Transverse colon (tissue), 3 donors: ENCODE measurements at regions not wholly inside any gene's neighbourhood (a gene's known extent, or its start where the extent isn't known, plus 50 kb on each side); places are given as distances from the start of the nearest gene placed in this dataset.

Source experiments
- POLR2A ChIP-seq: fragments of 450-650 bp; IDR thresholded peaks from one replicate; pipeline ENCODE4 v1.6.1; 2016; ENCODE audit warnings: antibody characterized with exemption, mild to moderate bottlenecking, moderate library complexity
- TF ChIP-seq, protein P1 (sequence below), 5 experiments: fragments of 200-600 bp in 3 of 5; fragments of 450-650 bp in 2 of 5; sonication (generic) in 3 of 5; IDR thresholded peaks; 1 replicate in 2 of 5; 2 replicates in 3 of 5; pipeline ENCODE4 v1.5.1; 2016 to 2017; ENCODE audit warnings: antibody characterized with exemption in 5 of 5, inconsistent platforms in 3 of 5, mild to moderate bottlenecking in 2 of 5, moderate library complexity in 1 of 5

GRCh38 chr10:109467551-109467950 is 455.8 kb downstream of the XPNPEP1 start:
- TF ChIP-seq, protein P1, sequence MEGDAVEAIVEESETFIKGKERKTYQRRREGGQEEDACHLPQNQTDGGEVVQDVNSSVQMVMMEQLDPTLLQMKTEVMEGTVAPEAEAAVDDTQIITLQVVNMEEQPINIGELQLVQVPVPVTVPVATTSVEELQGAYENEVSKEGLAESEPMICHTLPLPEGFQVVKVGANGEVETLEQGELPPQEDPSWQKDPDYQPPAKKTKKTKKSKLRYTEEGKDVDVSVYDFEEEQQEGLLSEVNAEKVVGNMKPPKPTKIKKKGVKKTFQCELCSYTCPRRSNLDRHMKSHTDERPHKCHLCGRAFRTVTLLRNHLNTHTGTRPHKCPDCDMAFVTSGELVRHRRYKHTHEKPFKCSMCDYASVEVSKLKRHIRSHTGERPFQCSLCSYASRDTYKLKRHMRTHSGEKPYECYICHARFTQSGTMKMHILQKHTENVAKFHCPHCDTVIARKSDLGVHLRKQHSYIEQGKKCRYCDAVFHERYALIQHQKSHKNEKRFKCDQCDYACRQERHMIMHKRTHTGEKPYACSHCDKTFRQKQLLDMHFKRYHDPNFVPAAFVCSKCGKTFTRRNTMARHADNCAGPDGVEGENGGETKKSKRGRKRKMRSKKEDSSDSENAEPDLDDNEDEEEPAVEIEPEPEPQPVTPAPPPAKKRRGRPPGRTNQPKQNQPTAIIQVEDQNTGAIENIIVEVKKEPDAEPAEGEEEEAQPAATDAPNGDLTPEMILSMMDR (IDR thresholded peaks at IDR 0.05): no peak
- TF ChIP-seq POLR2A: no peak
